ENCODE measurements at regions not wholly inside any gene's neighbourhood (a gene's known extent, or its start where the extent isn't known, plus 50 kb on each side); places are given as distances from the start of the nearest gene placed in this dataset.

DNA sequence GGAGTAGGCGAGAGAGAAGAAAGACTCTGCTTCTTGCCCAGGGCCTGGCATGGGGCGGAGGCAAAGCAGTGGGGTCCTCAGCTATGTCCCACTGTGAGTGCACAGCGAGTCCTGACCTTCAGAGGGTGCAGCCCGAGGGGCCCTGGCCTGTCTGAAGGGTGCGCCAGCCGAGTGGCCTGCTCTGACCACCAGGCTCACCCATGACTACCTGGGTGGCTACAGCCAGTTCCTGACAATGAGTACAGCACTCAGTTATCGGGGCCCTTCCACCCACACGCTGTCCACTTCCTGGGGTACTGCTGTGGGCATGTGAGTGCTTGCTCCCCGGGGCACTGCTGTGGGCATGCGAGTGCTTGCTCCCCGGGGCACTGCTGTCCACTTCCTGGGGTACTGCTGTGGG, 74.1 kb upstream of the B3GAT1 start:
- TF ChIP-seq, protein P1, sequence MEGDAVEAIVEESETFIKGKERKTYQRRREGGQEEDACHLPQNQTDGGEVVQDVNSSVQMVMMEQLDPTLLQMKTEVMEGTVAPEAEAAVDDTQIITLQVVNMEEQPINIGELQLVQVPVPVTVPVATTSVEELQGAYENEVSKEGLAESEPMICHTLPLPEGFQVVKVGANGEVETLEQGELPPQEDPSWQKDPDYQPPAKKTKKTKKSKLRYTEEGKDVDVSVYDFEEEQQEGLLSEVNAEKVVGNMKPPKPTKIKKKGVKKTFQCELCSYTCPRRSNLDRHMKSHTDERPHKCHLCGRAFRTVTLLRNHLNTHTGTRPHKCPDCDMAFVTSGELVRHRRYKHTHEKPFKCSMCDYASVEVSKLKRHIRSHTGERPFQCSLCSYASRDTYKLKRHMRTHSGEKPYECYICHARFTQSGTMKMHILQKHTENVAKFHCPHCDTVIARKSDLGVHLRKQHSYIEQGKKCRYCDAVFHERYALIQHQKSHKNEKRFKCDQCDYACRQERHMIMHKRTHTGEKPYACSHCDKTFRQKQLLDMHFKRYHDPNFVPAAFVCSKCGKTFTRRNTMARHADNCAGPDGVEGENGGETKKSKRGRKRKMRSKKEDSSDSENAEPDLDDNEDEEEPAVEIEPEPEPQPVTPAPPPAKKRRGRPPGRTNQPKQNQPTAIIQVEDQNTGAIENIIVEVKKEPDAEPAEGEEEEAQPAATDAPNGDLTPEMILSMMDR (IDR thresholded peaks at IDR 0.05; ENCODE audit: control extremely low read depth in 1 of 3, insufficient read depth in 1 of 3, low read depth in 1 of 3, low read length in 3 of 3), result no peak
- no peak for TF ChIP-seq SUZ12 (IDR thresholded peaks at IDR 0.05; ENCODE audit: low read length)
- no peak for TF ChIP-seq TAF1 (IDR thresholded peaks at IDR 0.05; ENCODE audit: low read depth, low read length)
- TF ChIP-seq POLR2AphosphoS5 (IDR thresholded peaks at IDR 0.05; ENCODE audit: low read depth, low read length), result no peak
- TF ChIP-seq, protein P2, sequence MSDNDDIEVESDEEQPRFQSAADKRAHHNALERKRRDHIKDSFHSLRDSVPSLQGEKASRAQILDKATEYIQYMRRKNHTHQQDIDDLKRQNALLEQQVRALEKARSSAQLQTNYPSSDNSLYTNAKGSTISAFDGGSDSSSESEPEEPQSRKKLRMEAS (IDR thresholded peaks at IDR 0.05), result no peak
- no peak for TF ChIP-seq POLR2A (IDR thresholded peaks at IDR 0.05; ENCODE audit: control extremely low read depth in 1 of 2, low read depth in 2 of 2, low read length in 2 of 2)
- no peak for TF ChIP-seq BRCA1 (IDR thresholded peaks at IDR 0.05; ENCODE audit: low read depth, low read length)
- no peak for TF ChIP-seq SIN3A (conservative IDR thresholded peaks at IDR 0.05 in 1 of 2, IDR thresholded peaks at IDR 0.05 in 1 of 2; ENCODE audit: low read depth in 1 of 2, low read length in 2 of 2)
